H1 (cell line): ENCODE measurements at regions not wholly inside any gene's neighbourhood (a gene's known extent, or its start where the extent isn't known, plus 50 kb on each side); places are given as distances from the start of the nearest gene placed in this dataset.

Experiments
- CTCF ChIA-PET: fragments of 300-600 bp; sonication (Branson Sonifier 250); formaldehyde crosslinking; loops from one replicate; lab custom pipeline; 2021; ENCODE audit not compliant: partially characterized antibody; lab: Charles Lee
- POLR2A ChIA-PET: fragments of 300-600 bp; sonication (Branson Sonifier 250); formaldehyde crosslinking; loops from one replicate; lab custom pipeline; 2021; ENCODE audit warnings: inconsistent platforms; ENCODE audit not compliant: partially characterized antibody; lab: Charles Lee
- DNase-seq, 2 experiments: peaks; one replicate each; pipeline versions ENCODE4 v3.0.0 to v3.0.0-alpha.2; 2010 to 2022; ENCODE audit warnings: low spot score in 2 of 2, low read depth in 1 of 2, mixed read lengths in 1 of 2
- FAIRE-seq: peaks from 2 replicates; lab custom pipeline; 2011; peaks lifted over from hg19 to GRCh38; lab: Jason Lieb, UNC
- H2AFZ ChIP-seq: 2 replicates; pipeline ENCODE4 v1.8.1; 2012; ENCODE audit warnings: low read length, inconsistent platforms
- H2AK5ac ChIP-seq: 2 replicates; pipeline ENCODE4 v1.6.1; 2013; ENCODE audit warnings: low read depth, low read length
- H2BK120ac ChIP-seq: replicated peaks from 2 replicates; pipeline ENCODE3; 2013; ENCODE audit warnings: low read depth, low read length, inconsistent platforms
- H2BK12ac ChIP-seq: 2 replicates; pipeline ENCODE4 v1.6.1; 2013; ENCODE audit warnings: low read depth, low read length
- H2BK15ac ChIP-seq: 2 replicates; pipeline ENCODE4 v1.6.1; 2013; ENCODE audit warnings: low read length
- H2BK20ac ChIP-seq: 2 replicates; pipeline ENCODE4 v1.6.1; 2013; ENCODE audit warnings: low read length
- H2BK5ac ChIP-seq: 2 replicates; pipeline ENCODE4 v1.6.1; 2013; ENCODE audit warnings: low read depth, low read length
- H3K14ac ChIP-seq: 2 replicates; pipeline ENCODE4 v1.6.1; 2013; ENCODE audit warnings: inconsistent platforms; ENCODE audit not compliant: insufficient read length
- H3K18ac ChIP-seq: 2 replicates; pipeline ENCODE4 v1.6.1; 2013; ENCODE audit warnings: low read length; ENCODE audit errors: extremely low read depth
- H3K23ac ChIP-seq: 2 replicates; pipeline ENCODE4 v1.6.1; 2013; ENCODE audit warnings: inconsistent platforms; ENCODE audit not compliant: insufficient read length
- H3K23me2 ChIP-seq: 2 replicates; pipeline ENCODE4 v1.6.1; 2013; ENCODE audit warnings: low read depth, low read length
- H3K27ac ChIP-seq: 2 replicates; pipeline ENCODE4 v1.6.1; 2011; ENCODE audit warnings: low read depth, low read length, inconsistent platforms
- H3K27me3 ChIP-seq, 4 experiments: replicated peaks in 1 of 4; 1 replicate in 1 of 4; 2 replicates in 3 of 4; pipeline versions ENCODE4 v1.6.1 to v1.8.1; 2011 to 2013; ENCODE audit warnings: low read length in 3 of 4, mild to moderate bottlenecking in 3 of 4, inconsistent platforms in 2 of 4, mixed read lengths in 2 of 4, moderate library complexity in 1 of 4; ENCODE audit not compliant: control insufficient read depth in 3 of 4, insufficient read depth in 3 of 4; ENCODE audit errors: extremely low read depth in 1 of 4
- H3K36me3 ChIP-seq, 4 experiments: 2 replicates each; pipeline versions ENCODE4 v1.6.1 to v1.8.1; 2011 to 2013; ENCODE audit warnings: mild to moderate bottlenecking in 4 of 4, low read length in 3 of 4, moderate library complexity in 2 of 4, control low read depth in 1 of 4, inconsistent platforms in 1 of 4; ENCODE audit not compliant: insufficient read depth in 4 of 4, control insufficient read depth in 2 of 4
- H3K4ac ChIP-seq: replicated peaks from 2 replicates; pipeline ENCODE3; 2013; ENCODE audit warnings: low read length, low read depth, mixed read lengths, inconsistent platforms; ENCODE audit not compliant: insufficient read length
- H3K4me1 ChIP-seq, 4 experiments: replicated peaks in 1 of 4; 1 replicate in 1 of 4; 2 replicates in 3 of 4; pipeline versions ENCODE4 v1.6.1 to v1.8.1; 2011 to 2013; ENCODE audit warnings: low read length in 3 of 4, inconsistent platforms in 2 of 4, mixed read lengths in 1 of 4; ENCODE audit not compliant: insufficient read depth in 4 of 4, control insufficient read depth in 3 of 4
- H3K4me2 ChIP-seq, 2 experiments: 2 replicates each; pipeline versions ENCODE4 v1.6.1 to v1.8.1; 2011 to 2013; ENCODE audit warnings: low read depth in 2 of 2, low read length in 2 of 2, control low read depth in 1 of 2, inconsistent platforms in 1 of 2, mild to moderate bottlenecking in 1 of 2; ENCODE audit not compliant: insufficient read depth in 1 of 2
- H3K4me3 ChIP-seq, 4 experiments: fragments of 200-600, 300-600 bp in 1 of 4; sonication (generic), shearing (Covaris generic), sonication (Bioruptor Twin) in 1 of 4; 2 replicates each; pipeline versions ENCODE4 v1.5.1 to v1.8.1; 2011 to 2016; ENCODE audit warnings: low read length in 4 of 4, low read depth in 3 of 4, control low read depth in 2 of 4, inconsistent platforms in 2 of 4, mild to moderate bottlenecking in 2 of 4, mixed read lengths in 1 of 4, moderate library complexity in 1 of 4; ENCODE audit not compliant: insufficient read depth in 2 of 4; ENCODE audit errors: extremely low read depth in 1 of 4
- H3K56ac ChIP-seq: replicated peaks from 2 replicates; pipeline ENCODE3; 2013; ENCODE audit warnings: low read depth, mild to moderate bottlenecking, mixed read lengths, low read length, inconsistent platforms; ENCODE audit not compliant: insufficient read length
- H3K79me1 ChIP-seq: 2 replicates; pipeline ENCODE4 v1.6.1; 2013; ENCODE audit warnings: low read depth, low read length, control low read depth
- H3K79me2 ChIP-seq, 2 experiments: 2 replicates each; pipeline versions ENCODE4 v1.6.1 to v1.8.1; 2012 to 2013; ENCODE audit warnings: low read length in 2 of 2, mild to moderate bottlenecking in 2 of 2, inconsistent platforms in 1 of 2; ENCODE audit not compliant: insufficient read depth in 2 of 2, control insufficient read depth in 1 of 2
- H3K9ac ChIP-seq, 4 experiments: replicated peaks in 1 of 4; 1 replicate in 1 of 4; 2 replicates in 3 of 4; pipeline versions ENCODE4 v1.6.1 to v1.8.1; 2011 to 2013; ENCODE audit warnings: low read depth in 3 of 4, low read length in 3 of 4, control low read depth in 2 of 4, mild to moderate bottlenecking in 2 of 4, moderate library complexity in 2 of 4, inconsistent platforms in 1 of 4; ENCODE audit errors: extremely low read depth in 1 of 4
- H3K9me3 ChIP-seq, 2 experiments: 2 replicates each; pipeline versions ENCODE4 v1.6.1 to v1.8.1; 2012 to 2013; ENCODE audit warnings: mild to moderate bottlenecking in 2 of 2, moderate library complexity in 2 of 2, control low read depth in 1 of 2, inconsistent platforms in 1 of 2, low read depth in 1 of 2, low read length in 1 of 2, mixed read lengths in 1 of 2; ENCODE audit not compliant: insufficient read depth in 2 of 2
- H4K20me1 ChIP-seq, 2 experiments: replicated peaks in 1 of 2; 2 replicates each; pipeline versions ENCODE3 to v1.8.1; 2011 to 2013; ENCODE audit warnings: inconsistent platforms in 2 of 2, low read length in 2 of 2, mild to moderate bottlenecking in 1 of 2; ENCODE audit not compliant: insufficient read depth in 2 of 2, control insufficient read depth in 1 of 2
- H4K5ac ChIP-seq: 2 replicates; pipeline ENCODE4 v1.6.1; 2013; ENCODE audit warnings: low read length, low read depth, mixed read lengths, inconsistent platforms; ENCODE audit not compliant: insufficient read length
- H4K8ac ChIP-seq: 2 replicates; pipeline ENCODE4 v1.8.0; 2013; ENCODE audit warnings: mild to moderate bottlenecking, moderate library complexity, low read length, inconsistent platforms; ENCODE audit not compliant: insufficient read depth; ENCODE audit errors: extremely low read depth
- H4K91ac ChIP-seq: replicated peaks from 2 replicates; pipeline ENCODE3; 2013; ENCODE audit warnings: low read length, mixed read lengths, inconsistent platforms; ENCODE audit not compliant: insufficient read length
- KDM5A ChIP-seq: fragments of 200-600 bp; IDR thresholded peaks from 2 replicates; pipeline ENCODE4 v1.7.1; 2012; ENCODE audit warnings: mild to moderate bottlenecking, low read length, inconsistent platforms, mixed read lengths
- SAP30 ChIP-seq: fragments of 300-600 bp; sonication (generic); IDR thresholded peaks from 2 replicates; pipeline ENCODE4 v1.7.1; 2012; ENCODE audit warnings: low read length, moderate library complexity, mild to moderate bottlenecking, inconsistent platforms; ENCODE audit not compliant: insufficient read depth, insufficient replicate concordance
- WGBS, 2 experiments: shearing (Covaris generic) in 1 of 2; methylation state at CpG; one replicate each; pipeline versions ENCODE4 v1.1.6 to v1.1.7; 2013 to 2015; ENCODE audit warnings: low lambda C conversion rate in 2 of 2, mixed read lengths in 2 of 2, inconsistent platforms in 1 of 2, low coverage in 1 of 2, missing lambda C conversion rate in 1 of 2; ENCODE audit not compliant: insufficient replicate concordance in 2 of 2, insufficient coverage in 1 of 2, insufficient read length in 1 of 2; ENCODE audit errors: extremely low coverage in 1 of 2, missing lambda C conversion rate in 1 of 2; 5-methylcytosine and 5-hydroxymethylcytosine counted together

GRCh38 chr4:90060039-90060438, 67.2 kb upstream of the CCSER1 start:
- no peak for TF ChIP-seq KDM5A
- TF ChIP-seq SAP30: no peak
- Histone ChIP-seq H2AK5ac (no peak overlapping the region), H2BK12ac (no peak overlapping the region), H3K23ac (no peak overlapping the region), H3K4me3 (no peak overlapping the region), H2BK20ac (no peak overlapping the region), H2BK15ac (no peak overlapping the region), H3K4me2 (no peak overlapping the region), H3K23me2 (no peaks in the 10 kb centered on the region), H3K4me1 (no peaks in the 10 kb centered on the region), H3K4ac (peak overlapping the region; percentile 37), H3K9me3 (no peaks in the 10 kb centered on the region), H3K36me3 (no peaks in the 10 kb centered on the region), H3K27me3 (no peaks in the 10 kb centered on the region), H2BK5ac (no peak overlapping the region), H2AFZ (no peak overlapping the region), H4K5ac (no peak overlapping the region), H3K9ac (no peak overlapping the region), H4K20me1 (no peaks in the 10 kb centered on the region), H3K79me1 (no peaks in the 10 kb centered on the region), H4K91ac (no peak overlapping the region), H3K56ac (no peak overlapping the region), H3K14ac (no peak overlapping the region), H3K18ac (no peak overlapping the region), H3K27ac (no peak overlapping the region), H3K79me2 (no peaks in the 10 kb centered on the region), H4K8ac (no peak overlapping the region; the same call in 1 of the 2 replicates), H2BK120ac (no peak overlapping the region)
- 80% methylated on average over 4 of the region's 4 CpGs; no CpG with 5 or more reads in 1 of the 2 experiments for WGBS, 2 experiments
- no peak for FAIRE-seq
- ChIA-PET POLR2A (no interaction called here), CTCF (interaction anchor here (0.7 kb wide), 1 partner anchor 17 kb away, joined by 3 read pairs; no protein-coding TSS in a partner anchor)
- no peak for DNase-seq
